Fibroblast of pulmonary artery (primary cell): ENCODE measurements at regions not wholly inside any gene's neighbourhood (a gene's known extent, or its start where the extent isn't known, plus 50 kb on each side); places are given as distances from the start of the nearest gene placed in this dataset.
"Not testable (repeated sequence)": the region's sequence is repeated elsewhere in the genome, so short reads cannot be mapped to it uniquely, and the experiment has no call there.

Source experiments
- DNase-seq: peaks from one replicate; pipeline ENCODE4 v3.0.0-alpha.2; 2010; ENCODE audit warnings: low read depth
- H3K4me3 ChIP-seq: replicated peaks from 2 replicates; pipeline ENCODE4 v1.5.1; 2011; ENCODE audit warnings: low read depth, mild to moderate bottlenecking, control low read depth, low read length, moderate library complexity
- CTCF ChIP-seq: IDR thresholded peaks from 2 replicates; pipeline ENCODE4 v1.5.1; 2011; ENCODE audit warnings: mild to moderate bottlenecking, control low read depth, low read length, inconsistent platforms; ENCODE audit errors: missing control alignments

DNA sequence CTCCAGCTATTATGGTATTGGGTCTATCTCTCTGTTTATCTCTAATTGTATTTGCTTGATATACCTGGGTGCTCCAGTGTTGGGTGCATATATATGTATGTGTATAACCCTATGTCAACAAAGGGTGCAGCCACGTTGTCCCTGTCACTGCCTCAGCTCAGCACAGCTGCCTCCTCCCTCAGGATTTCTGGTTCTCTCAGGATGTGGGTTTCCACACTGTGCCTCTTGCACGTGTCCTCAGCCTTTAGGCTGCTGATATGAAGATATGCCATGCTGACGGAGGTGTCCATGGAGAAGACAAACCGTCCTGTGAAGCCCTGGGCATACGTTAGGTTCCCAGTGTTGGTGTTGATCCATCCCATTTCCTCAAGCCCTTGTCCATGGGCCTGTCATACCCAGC lies 791.2 kb downstream of the TMEM121 start:
- no peak for TF ChIP-seq CTCF

DNA sequence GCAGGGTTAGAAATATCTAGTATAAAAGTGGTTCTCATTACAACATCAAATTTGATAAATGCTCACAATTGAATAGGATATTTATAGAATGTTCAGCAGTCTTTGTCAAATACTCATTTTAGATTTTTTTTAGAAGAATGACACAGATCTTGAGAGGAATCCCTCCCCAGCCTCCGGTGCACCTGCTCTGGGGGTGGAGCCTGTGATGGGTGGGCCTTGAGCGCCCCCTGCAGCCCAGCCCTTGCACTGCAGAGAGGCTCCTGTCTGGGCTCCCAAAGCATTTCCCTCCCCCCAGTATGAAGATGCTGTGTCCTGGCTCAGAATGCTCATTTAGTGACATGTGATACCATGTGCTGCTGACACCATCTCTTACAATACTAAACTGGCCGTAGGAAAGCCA lies 792.3 kb downstream of the TMEM121 start:
- no peak for TF ChIP-seq CTCF
- DNase-seq: no peak
- no peak overlapping the region for H3K4me3 ChIP-seq

More for the DNA sequence above, 791.2 kb downstream of the TMEM121 start:
- no peak overlapping the region for H3K4me3 ChIP-seq
- no peak for DNase-seq

DNA sequence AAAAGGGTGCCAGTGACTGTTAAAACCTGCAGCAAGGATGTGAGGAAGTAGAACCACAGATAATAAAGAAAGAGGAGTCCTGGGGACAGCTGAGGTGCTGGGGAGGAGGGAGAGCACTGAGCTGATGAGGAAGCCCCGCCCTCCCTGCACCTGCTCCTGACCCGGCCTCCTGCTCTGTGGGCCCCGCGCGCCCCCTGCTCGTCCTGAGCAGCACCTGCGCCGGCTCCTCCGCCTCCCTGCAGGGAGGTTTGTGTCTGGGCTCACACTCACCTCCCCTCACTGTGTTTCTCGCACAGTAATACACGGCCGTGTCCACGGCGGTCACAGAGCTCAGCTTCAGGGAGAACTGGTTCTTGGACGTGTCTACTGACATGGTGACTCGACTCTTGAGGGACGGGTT lies 797.6 kb downstream of the TMEM121 start:
- not testable (repeated sequence) for H3K4me3 ChIP-seq, DNase-seq

DNA sequence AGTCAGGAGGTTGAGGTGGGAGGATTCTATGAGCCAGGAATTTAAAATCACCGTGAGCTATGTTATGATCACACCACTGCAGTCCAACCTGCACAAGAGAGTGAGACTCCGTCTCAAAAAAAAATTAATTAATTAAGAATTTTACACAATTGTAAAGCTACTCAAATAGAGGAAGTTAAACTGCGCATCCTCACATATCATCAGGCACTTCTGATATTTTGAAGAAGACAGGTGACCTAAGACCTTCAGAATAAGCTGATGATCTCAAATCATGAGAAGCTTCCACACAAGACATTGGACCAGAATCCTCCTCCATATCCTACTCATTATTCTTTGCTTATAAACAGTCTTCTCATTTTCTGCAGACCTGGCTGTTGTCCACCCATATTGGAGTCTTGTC lies 800.9 kb downstream of the TMEM121 start:
- no peak for TF ChIP-seq CTCF
- no peak overlapping the region for H3K4me3 ChIP-seq
- no peak for DNase-seq

DNA sequence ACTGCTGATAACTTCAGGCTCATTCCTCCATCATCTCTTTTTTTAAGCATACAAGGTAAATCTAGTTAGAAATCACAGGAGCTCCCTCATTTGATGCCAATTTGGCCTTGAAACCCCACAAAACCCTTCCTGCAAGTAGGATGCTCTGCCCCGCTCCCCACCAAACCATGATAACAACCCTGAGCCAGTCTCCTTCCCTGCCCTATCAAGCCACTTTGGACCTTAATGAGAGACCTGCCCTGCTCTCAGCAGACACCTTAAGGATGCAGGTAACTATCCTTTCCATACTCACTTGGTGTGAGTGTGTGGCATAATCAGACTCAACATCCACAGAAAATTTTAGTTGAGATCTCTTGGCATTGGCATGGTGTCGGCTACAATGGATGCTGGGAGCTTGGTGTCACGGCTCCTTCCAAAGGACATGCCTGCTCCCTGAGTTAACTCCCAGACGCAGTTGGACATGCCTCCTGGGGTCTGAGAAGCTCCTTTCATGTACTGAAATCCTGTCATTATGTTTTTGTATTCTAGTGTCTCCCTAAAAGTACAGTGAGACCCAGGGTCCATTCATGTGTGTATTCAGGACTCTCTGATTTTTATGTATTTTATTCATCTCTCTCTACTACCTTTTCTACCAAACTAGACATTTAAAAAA lies 801.4 kb downstream of the TMEM121 start:
- not testable (repeated sequence) for H3K4me3 ChIP-seq, DNase-seq

DNA sequence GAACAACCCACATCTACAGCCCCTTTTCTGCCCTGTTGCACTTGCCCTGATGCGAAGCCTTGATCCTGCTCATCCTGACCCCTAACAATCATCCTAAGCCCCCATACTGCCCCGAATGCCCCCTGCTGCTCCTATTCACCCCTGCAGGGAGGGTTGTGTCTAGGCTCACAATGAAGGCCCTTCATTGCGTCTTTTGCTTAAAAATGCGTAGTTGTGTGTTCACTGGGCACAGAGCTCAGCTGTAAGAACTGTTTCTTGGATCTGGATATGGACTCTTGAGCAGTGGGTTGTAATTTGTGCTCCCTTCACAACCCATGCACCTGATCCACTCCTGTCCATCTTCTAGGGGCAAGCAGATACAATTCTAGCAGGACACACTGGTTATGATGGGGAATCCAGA lies 802.9 kb downstream of the TMEM121 start:
- not testable (repeated sequence) for DNase-seq, H3K4me3 ChIP-seq

GRCh38 chr14:106329987-106330774 lies 803.8 kb downstream of the TMEM121 start:
- H3K4me3 ChIP-seq: not testable (repeated sequence)

DNA sequence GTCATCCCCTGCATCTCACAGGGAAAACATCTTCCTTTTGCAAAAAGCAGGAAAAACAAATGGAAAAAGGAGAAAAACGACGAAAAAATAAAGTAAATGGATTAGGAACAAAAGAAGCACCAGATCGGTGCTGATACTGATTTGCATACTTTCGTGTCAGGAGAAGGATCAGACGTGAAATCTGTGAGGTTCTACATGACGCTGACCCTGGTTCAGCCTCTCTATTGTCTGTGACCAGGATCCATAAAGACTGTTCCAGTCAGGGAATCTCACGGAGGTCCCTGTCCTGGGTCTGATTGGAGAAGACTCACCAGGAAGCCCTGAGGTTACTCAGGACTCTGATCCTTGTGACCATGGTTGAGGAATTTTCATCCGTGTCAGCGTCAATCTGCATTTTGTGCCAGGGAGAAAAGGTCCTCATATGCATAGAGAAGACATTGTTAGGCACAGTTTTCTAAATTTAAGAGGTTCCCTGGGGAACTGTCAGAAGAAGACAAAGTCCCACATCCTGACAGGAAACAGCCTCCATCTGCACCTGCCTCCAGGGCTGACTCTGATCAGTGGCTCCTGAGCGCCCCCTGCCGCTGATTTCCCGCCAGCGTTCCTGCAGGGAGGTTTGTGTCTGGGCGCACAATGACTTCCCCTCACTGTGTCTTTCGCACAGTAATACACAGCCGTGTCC lies 808.2 kb downstream of the TMEM121 start:
- H3K4me3 ChIP-seq, DNase-seq: not testable (repeated sequence)

More at GRCh38 chr14:106329987-106330774, 803.8 kb downstream of the TMEM121 start:
- not testable (repeated sequence) for DNase-seq

DNA sequence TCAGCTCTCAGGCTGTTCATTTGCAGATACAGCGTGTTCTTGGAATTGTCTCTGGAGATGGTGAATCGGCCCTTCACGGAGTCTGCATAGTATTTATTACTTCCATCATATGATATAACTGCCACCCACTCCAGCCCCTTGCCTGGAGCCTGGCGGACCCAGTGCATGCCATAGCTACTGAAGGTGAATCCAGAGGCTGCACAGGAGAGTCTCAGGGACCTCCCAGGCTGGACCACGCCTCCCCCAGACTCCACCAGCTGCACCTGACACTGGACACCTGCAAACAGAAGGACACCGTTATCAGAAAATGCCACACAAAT lies 808.7 kb downstream of the TMEM121 start:
- not testable (repeated sequence) for DNase-seq, H3K4me3 ChIP-seq

GRCh38 chr14:106338775-106339174 lies 812.4 kb downstream of the TMEM121 start:
- DNase-seq, H3K4me3 ChIP-seq: not testable (repeated sequence)

DNA sequence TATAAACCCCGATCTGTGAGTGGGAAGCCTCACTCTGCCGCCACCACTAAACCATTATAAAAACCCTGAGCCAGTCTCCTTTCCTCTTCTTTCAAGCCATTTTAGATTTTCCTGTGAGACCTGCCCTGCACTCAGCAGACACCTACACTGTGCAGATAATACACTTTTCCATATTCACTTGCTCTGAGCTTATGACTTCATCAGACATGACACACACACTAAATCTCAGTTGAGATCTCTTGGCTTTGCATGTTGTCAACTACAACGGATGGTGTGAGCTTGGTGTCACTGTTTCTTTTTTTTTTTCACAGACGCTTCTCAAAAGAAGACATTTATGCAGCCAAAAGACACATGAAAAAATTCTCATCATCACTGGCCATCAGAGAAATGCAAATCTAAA lies 814.3 kb downstream of the TMEM121 start:
- H3K4me3 ChIP-seq, DNase-seq: not testable (repeated sequence)

- H3K4me3 ChIP-seq, DNase-seq: not testable (repeated sequence)
Measured at GRCh38 chr14:106341161-106341560, 814.8 kb downstream of the TMEM121 start.
